A673 (cell line): ENCODE measurements at regions not wholly inside any gene's neighbourhood (a gene's known extent, or its start where the extent isn't known, plus 50 kb on each side); places are given as distances from the start of the nearest gene placed in this dataset.
"Not testable (repeated sequence)": the region's sequence is repeated elsewhere in the genome, so short reads cannot be mapped to it uniquely, and the experiment has no call there.

ENCODE experiments used
- BruUV-seq: library from RNA; stranded (reverse); fragments of 400-500 nt; replicated peaks from 2 replicates; lab custom pipeline; 2021; lab: Mats Ljungman, UMichigan
- CTCF ChIA-PET: fragments of 300-600 bp; sonication (Branson Sonifier 250); formaldehyde crosslinking; loops from one replicate; lab custom pipeline; 2022; ENCODE audit warnings: antibody characterized with exemption; lab: Charles Lee
- POLR2A ChIA-PET: fragments of 300-600 bp; sonication (Branson Sonifier 250); formaldehyde crosslinking; loops from one replicate; lab custom pipeline; 2022; ENCODE audit warnings: antibody characterized with exemption; ENCODE audit not compliant: low non-redundant PET; lab: Charles Lee
- DNase-seq: peaks from one replicate; pipeline ENCODE4 v3.0.0-alpha.2; 2015; ENCODE audit warnings: low spot score
- H3K27ac ChIP-seq: fragments of 200-600 bp; sonication (generic); 2 replicates; pipeline ENCODE4 v1.5.1; 2016; ENCODE audit warnings: mixed run types, low read depth, mild to moderate bottlenecking, mixed read lengths, antibody characterized with exemption, low read length; ENCODE audit not compliant: poor library complexity, severe bottlenecking
- H3K27me3 ChIP-seq: fragments of 200-600 bp; sonication (generic); replicated peaks from 2 replicates; pipeline ENCODE4 v1.6.1; 2017; ENCODE audit warnings: mixed run types, low read depth, mild to moderate bottlenecking, mixed read lengths, antibody characterized with exemption, low read length; ENCODE audit not compliant: insufficient read depth, poor library complexity
- H3K36me3 ChIP-seq: fragments of 200-600 bp; sonication (generic); 2 replicates; pipeline ENCODE4 v1.6.1; 2016; ENCODE audit warnings: mixed run types, mild to moderate bottlenecking, mixed read lengths, antibody characterized with exemption, low read length; ENCODE audit not compliant: insufficient read depth, poor library complexity, severe bottlenecking
- H3K4me1 ChIP-seq: fragments of 200-600 bp; sonication (generic); 2 replicates; pipeline ENCODE4 v1.6.1; 2017; ENCODE audit warnings: mixed run types, mild to moderate bottlenecking, mixed read lengths, antibody characterized with exemption, low read length; ENCODE audit not compliant: insufficient read depth, poor library complexity, severe bottlenecking
- H3K4me3 ChIP-seq: fragments of 200-600 bp; sonication (generic); 2 replicates; pipeline ENCODE4 v1.5.1; 2016; ENCODE audit warnings: low read depth, mixed run types, mild to moderate bottlenecking, mixed read lengths, low read length; ENCODE audit not compliant: poor library complexity, severe bottlenecking
- H3K9me3 ChIP-seq: fragments of 200-600 bp; sonication (generic); 2 replicates; pipeline ENCODE4 v1.6.1; 2016; ENCODE audit warnings: mixed run types, low read depth, mild to moderate bottlenecking, mixed read lengths, antibody characterized with exemption, low read length; ENCODE audit not compliant: poor library complexity, severe bottlenecking
- EZH2 ChIP-seq: fragments of 200-600 bp; sonication (generic); IDR thresholded peaks from 2 replicates; pipeline ENCODE4 v1.6.1; 2017; ENCODE audit warnings: borderline replicate concordance, low read depth, mild to moderate bottlenecking, mixed read lengths, antibody characterized with exemption, low read length; ENCODE audit not compliant: poor library complexity, severe bottlenecking
- intact Hi-C: fragments of 100-400 bp; cut with micrococcal nuclease; formaldehyde crosslinking; loops from one replicate; pipeline ENCODE4 v1.10.0; 2022; ENCODE audit not compliant: unreplicated experiment
- TF ChIP-seq, protein P1 (sequence below): fragments of 300-800, 200-600 bp; sonication (generic); conservative IDR thresholded peaks from 2 replicates; pipeline ENCODE4 v1.5.1; 2017; ENCODE audit warnings: low read depth, mild to moderate bottlenecking, antibody characterized with exemption, low read length, moderate library complexity, mixed read lengths

DNA sequence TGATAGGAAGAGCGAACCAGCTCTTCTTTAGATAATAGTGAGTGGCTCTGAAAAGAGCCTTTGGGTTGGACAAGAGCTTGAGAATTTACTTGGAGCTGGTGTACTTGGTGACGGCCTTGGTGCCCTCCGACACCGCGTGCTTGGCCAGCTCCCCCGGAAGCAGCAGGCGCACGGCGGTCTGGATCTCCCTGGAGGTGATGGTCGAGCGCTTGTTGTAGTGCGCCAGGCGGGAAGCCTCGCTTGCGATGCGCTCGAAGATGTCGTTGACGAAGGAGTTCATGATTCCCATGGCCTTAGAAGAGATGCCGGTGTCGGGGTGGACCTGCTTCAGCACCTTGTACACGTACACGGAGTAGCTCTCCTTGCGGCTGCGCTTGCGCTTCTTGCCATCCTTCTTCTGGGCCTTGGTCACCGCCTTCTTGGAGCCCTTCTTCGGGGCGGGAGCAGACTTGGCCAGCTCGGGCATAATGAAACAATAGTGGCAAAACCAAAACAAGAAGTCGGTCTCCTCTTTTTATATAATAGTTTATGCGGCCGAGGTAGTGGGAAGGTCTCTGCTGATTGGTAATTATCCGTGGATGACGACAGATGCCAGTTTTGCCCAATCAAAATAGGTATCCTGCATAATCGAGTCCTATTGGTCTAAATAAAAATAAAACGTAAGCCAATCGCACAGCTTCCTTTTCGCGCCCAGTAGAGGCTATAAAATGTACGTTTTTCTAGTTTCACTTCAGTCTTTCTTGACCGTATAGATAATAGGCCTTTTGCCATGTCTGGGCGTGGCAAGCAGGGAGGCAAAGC lies 104.6 kb downstream of the OR2B2 start:
- H3K9me3 ChIP-seq, H3K36me3 ChIP-seq, H3K27me3 ChIP-seq: not testable (repeated sequence)
- Histone ChIP-seq H3K27ac (peak overlapping the region; percentile 83), H3K4me3 (peak overlapping the region; percentile 70), H3K4me1 (peaks cover 18% of the 10 kb centered on the region)
- ChIA-PET POLR2A (interaction anchor here (0.6 to 1.4 kb wide), 11 partner anchors 17 to 1751 kb away, joined by 3 to 14 read pairs (median 4); a partner anchor contains a TSS), CTCF (interaction anchor here (0.8 kb wide), 1 partner anchor 593 kb away, joined by 5 read pairs; no protein-coding TSS in a partner anchor)
- DNase-seq, result peak; percentile 97
- BruUV-seq, result TSS peak; percentile 99
- intact Hi-C loops, result loop anchor here (5.0 kb wide), 1 partner anchor 660 kb away; a partner anchor contains a TSS

DNA sequence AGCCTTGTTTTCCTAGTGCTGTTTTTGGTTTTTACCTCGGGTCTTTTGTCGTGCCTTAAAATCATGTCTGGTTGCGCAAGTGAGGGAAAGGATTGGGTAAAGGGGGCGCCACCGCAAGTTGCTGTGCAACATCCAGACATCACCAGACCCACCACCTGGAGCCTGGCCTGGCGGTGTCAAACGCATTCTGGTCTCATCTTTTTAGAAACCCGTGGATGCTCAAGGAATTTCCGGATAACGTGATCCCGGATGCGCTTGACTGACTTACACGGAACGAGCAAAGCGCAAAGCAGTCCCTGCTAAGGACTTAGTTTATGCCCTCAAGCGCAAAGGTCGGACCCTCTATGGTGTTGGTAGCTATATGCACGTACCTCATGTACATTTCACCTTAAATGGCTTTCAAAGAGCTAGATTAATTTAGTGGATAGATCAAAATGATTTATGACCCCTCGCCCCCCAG lies 105.2 kb downstream of the OR2B2 start:
- peak overlapping the region; percentile 82 for H3K27ac ChIP-seq
- H3K36me3 ChIP-seq, result no peaks in the 10 kb centered on the region
- intact Hi-C loops, result loop anchor here (5.0 kb wide), 1 partner anchor 660 kb away; a partner anchor contains a TSS
- peak overlapping the region; percentile 70 for H3K4me3 ChIP-seq
- no TSS peak for BruUV-seq
- no peaks in the 10 kb centered on the region for H3K9me3 ChIP-seq
- peak; percentile 64 for DNase-seq
- ChIA-PET POLR2A (interaction anchor here (0.8 to 1.4 kb wide), 6 partner anchors 18 to 744 kb away, joined by 3 to 14 read pairs (median 6); a partner anchor contains a TSS), CTCF (interaction anchor here (0.6 kb wide), 1 partner anchor 44 kb away, joined by 4 read pairs; no protein-coding TSS in a partner anchor)
- peaks cover 18% of the 10 kb centered on the region for H3K4me1 ChIP-seq
- TF ChIP-seq EZH2, result no peak
- TF ChIP-seq, protein P1, sequence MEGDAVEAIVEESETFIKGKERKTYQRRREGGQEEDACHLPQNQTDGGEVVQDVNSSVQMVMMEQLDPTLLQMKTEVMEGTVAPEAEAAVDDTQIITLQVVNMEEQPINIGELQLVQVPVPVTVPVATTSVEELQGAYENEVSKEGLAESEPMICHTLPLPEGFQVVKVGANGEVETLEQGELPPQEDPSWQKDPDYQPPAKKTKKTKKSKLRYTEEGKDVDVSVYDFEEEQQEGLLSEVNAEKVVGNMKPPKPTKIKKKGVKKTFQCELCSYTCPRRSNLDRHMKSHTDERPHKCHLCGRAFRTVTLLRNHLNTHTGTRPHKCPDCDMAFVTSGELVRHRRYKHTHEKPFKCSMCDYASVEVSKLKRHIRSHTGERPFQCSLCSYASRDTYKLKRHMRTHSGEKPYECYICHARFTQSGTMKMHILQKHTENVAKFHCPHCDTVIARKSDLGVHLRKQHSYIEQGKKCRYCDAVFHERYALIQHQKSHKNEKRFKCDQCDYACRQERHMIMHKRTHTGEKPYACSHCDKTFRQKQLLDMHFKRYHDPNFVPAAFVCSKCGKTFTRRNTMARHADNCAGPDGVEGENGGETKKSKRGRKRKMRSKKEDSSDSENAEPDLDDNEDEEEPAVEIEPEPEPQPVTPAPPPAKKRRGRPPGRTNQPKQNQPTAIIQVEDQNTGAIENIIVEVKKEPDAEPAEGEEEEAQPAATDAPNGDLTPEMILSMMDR, result no peak
- no peaks in the 10 kb centered on the region for H3K27me3 ChIP-seq

DNA sequence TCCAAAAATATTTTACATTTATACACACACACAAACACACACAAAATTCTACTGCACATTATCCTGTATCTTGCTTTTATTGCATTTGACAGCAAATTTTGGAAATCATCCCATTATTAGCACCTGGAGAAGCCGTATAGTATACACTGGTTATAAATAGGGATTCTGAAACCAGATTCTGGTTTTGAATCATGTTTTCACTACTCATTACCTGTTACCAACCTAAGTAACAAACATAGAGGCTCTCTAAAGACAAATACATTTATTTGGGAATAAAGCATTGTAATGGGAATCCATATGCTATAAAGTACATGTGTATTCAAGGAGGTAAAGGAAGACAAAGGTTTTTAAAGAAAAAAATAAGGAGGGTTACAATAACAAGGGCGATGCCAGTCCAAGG lies 106.8 kb downstream of the OR2B2 start:
- H3K4me3 ChIP-seq, result no peak overlapping the region
- no peak for DNase-seq
- no peaks in the 10 kb centered on the region for H3K27me3 ChIP-seq
- POLR2A ChIA-PET, result no interaction called here
- H3K9me3 ChIP-seq, result no peaks in the 10 kb centered on the region
- intact Hi-C loops, result loop anchor here (5.0 kb wide), 1 partner anchor 658 kb away; a partner anchor contains a TSS
- H3K36me3 ChIP-seq, result no peaks in the 10 kb centered on the region
- CTCF ChIA-PET, result no interaction called here
- no peak for TF ChIP-seq EZH2
- TF ChIP-seq, protein P1, result no peak
- BruUV-seq, result no TSS peak
- peaks cover 10% of the 10 kb centered on the region for H3K4me1 ChIP-seq
- peak overlapping the region; percentile 26 for H3K27ac ChIP-seq
